Osteocyte (in vitro differentiated cells): ENCODE measurements at regions not wholly inside any gene's neighbourhood (a gene's known extent, or its start where the extent isn't known, plus 50 kb on each side); places are given as distances from the start of the nearest gene placed in this dataset.

Source experiments
- DNase-seq: peaks from one replicate; pipeline ENCODE4 v3.0.0; 2021; ENCODE audit warnings: mixed read lengths; ENCODE audit not compliant: unreplicated experiment; ENCODE audit errors: extremely low spot score
- H3K27ac Mint-ChIP-seq: one replicate; pipeline ENCODE4 v1.8.0; 2021; ENCODE audit warnings: mild to moderate bottlenecking, mixed read lengths; ENCODE audit not compliant: unreplicated experiment
- H3K27me3 Mint-ChIP-seq: one replicate; pipeline ENCODE4 v1.8.0; 2021; ENCODE audit warnings: mixed read lengths; ENCODE audit not compliant: unreplicated experiment
- H3K36me3 Mint-ChIP-seq: one replicate; pipeline ENCODE4 v1.8.0; 2021; ENCODE audit warnings: mixed read lengths; ENCODE audit not compliant: unreplicated experiment
- H3K4me1 Mint-ChIP-seq: one replicate; pipeline ENCODE4 v1.8.0; 2021; ENCODE audit warnings: mixed read lengths; ENCODE audit not compliant: unreplicated experiment
- H3K4me3 Mint-ChIP-seq: one replicate; pipeline ENCODE4 v1.8.0; 2021; ENCODE audit warnings: mild to moderate bottlenecking, moderate library complexity, mixed read lengths; ENCODE audit not compliant: unreplicated experiment
- H3K9me3 Mint-ChIP-seq: one replicate; pipeline ENCODE4 v1.8.0; 2021; ENCODE audit warnings: mixed read lengths; ENCODE audit not compliant: unreplicated experiment
- TF ChIP-seq, protein P1 (sequence below): fragments of 200-600 bp; sonication (generic); IDR thresholded peaks from 2 replicates; pipeline ENCODE4 v1.5.0; 2021; ENCODE audit warnings: antibody characterized with exemption, mild to moderate bottlenecking, moderate library complexity

DNA sequence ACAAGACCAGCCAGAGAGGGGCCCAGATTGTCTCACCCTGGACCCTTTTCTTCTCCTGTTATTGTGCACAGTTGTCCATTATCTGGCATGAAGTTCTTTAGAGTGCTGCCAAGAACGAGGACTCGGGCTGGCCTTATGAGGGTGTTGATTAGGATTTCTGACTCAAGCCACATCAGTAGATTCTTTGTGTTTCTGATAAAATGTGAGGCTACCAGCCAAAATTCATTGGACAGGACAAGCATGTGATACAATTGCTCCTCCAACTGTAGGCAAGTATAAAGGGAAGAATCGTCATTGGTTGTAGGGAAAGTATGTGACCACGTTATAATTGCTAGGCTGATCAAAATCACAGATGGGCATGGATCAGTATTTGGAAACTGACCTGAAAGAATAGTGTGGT is 99.2 kb upstream of the TMC3 start:
- H3K4me3 Mint-ChIP-seq, result no peak overlapping the region
- TF ChIP-seq, protein P1, sequence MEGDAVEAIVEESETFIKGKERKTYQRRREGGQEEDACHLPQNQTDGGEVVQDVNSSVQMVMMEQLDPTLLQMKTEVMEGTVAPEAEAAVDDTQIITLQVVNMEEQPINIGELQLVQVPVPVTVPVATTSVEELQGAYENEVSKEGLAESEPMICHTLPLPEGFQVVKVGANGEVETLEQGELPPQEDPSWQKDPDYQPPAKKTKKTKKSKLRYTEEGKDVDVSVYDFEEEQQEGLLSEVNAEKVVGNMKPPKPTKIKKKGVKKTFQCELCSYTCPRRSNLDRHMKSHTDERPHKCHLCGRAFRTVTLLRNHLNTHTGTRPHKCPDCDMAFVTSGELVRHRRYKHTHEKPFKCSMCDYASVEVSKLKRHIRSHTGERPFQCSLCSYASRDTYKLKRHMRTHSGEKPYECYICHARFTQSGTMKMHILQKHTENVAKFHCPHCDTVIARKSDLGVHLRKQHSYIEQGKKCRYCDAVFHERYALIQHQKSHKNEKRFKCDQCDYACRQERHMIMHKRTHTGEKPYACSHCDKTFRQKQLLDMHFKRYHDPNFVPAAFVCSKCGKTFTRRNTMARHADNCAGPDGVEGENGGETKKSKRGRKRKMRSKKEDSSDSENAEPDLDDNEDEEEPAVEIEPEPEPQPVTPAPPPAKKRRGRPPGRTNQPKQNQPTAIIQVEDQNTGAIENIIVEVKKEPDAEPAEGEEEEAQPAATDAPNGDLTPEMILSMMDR, result no peak
- H3K36me3 Mint-ChIP-seq, result no peaks in the 10 kb centered on the region

DNA sequence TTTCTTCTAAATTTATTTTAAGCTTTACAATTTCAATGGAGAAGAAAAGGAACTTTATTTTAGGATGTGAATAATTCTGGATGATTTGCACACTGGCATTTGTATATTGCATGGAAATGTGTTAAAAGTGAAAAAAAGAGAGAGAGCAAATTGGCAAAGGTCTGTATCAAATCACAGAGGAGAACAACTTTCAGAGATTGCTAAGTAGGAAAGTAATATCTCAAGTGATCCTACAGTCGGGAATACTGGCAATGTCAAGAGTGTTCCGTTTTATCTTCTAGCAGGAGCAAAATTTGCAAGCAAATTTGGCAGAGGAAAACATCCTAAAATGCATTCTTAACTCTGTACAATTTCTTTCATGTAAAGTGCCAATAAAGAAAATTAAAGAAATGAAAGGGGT is 97.1 kb upstream of the TMC3 start:
- H3K27me3 Mint-ChIP-seq, result peaks cover 28% of the 10 kb centered on the region
- H3K27ac Mint-ChIP-seq, result no peak overlapping the region
- DNase-seq, result no peak
- H3K4me3 Mint-ChIP-seq, result no peak overlapping the region
- H3K4me1 Mint-ChIP-seq, result no peaks in the 10 kb centered on the region
- no peaks in the 10 kb centered on the region for H3K36me3 Mint-ChIP-seq
- TF ChIP-seq, protein P1, result no peak
- no peaks in the 10 kb centered on the region for H3K9me3 Mint-ChIP-seq

More for the DNA sequence above, 99.2 kb upstream of the TMC3 start:
- no peaks in the 10 kb centered on the region for H3K9me3 Mint-ChIP-seq
- no peak for DNase-seq
- no peak overlapping the region for H3K27ac Mint-ChIP-seq
- no peaks in the 10 kb centered on the region for H3K4me1 Mint-ChIP-seq
- peaks cover 28% of the 10 kb centered on the region for H3K27me3 Mint-ChIP-seq

DNA sequence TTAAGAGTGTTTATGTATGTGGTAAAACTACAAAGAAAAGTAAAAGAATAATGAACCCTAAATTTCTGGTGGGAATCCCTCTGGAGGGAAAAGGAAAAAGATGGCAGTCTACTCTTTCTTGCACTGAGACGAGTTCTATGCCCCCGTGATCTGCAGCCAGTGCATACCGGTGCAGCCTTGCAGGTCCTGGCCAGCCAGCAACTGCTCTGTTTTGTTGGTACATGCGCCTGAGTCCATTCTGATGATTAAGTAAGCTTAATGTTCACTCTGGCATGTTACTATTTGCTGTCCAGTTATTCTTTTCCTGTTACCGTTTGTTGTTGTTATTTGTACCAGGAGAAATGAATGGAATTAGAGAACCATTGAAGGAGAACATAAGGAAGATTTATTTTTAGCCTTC is 95.1 kb upstream of the TMC3 start:
- TF ChIP-seq, protein P1, result no peak
- Mint-ChIP-seq H3K9me3 (peaks cover 15% of the 10 kb centered on the region), H3K27ac (no peak overlapping the region), H3K4me3 (no peak overlapping the region), H3K4me1 (no peaks in the 10 kb centered on the region), H3K36me3 (peaks cover 2% of the 10 kb centered on the region), H3K27me3 (peaks cover 43% of the 10 kb centered on the region)
- DNase-seq, result no peak

DNA sequence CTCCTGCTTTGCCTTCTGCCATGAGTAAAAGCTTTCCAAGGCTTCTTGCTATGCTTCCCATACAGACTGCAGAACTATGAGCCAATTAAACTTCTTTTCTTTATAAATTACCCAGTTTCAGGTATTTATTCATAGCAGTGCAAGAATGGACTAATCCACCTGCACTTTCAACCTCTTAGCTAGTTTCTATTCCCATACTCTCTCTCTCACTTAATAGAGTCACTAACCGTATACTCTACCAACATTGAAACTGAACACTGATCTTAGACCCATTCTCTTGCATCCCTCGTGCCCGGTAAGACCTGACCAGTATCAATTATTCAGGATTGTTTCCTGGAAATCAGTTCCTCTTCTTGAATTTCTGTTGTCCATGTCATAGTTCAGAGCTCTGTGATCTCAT is 92.7 kb upstream of the TMC3 start:
- Mint-ChIP-seq H3K9me3 (peaks cover 28% of the 10 kb centered on the region), H3K27ac (no peak overlapping the region), H3K27me3 (peaks cover 36% of the 10 kb centered on the region), H3K36me3 (peaks cover 2% of the 10 kb centered on the region), H3K4me1 (no peaks in the 10 kb centered on the region), H3K4me3 (no peak overlapping the region)
- TF ChIP-seq, protein P1, result no peak
- no peak for DNase-seq

DNA sequence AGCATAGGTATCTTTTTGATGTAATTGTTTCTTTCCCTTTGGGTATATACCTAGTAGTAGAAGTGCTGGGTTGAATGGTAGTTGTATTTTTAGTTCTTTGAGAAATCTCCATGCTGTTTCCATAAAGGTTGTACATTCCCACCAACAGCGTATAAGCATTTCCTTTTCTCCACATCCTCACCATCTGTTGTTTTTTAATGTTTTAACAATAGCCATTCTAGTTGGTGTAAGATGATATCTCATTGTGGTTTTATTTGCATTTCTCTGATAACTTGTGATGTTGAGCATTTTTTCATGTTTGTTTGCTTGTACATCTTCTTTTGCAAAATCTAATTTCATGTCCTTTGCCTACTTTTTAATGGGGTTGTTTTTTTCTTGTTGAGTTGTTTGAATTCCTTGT is 80.0 kb upstream of the TMC3 start:
- Mint-ChIP-seq H3K9me3 (peaks cover 16% of the 10 kb centered on the region), H3K27me3 (peaks cover 8% of the 10 kb centered on the region), H3K36me3 (peaks cover 2% of the 10 kb centered on the region), H3K4me1 (peaks cover 2% of the 10 kb centered on the region), H3K27ac (no peak overlapping the region), H3K4me3 (no peak overlapping the region)
- DNase-seq, result no peak
- TF ChIP-seq, protein P1, result no peak
